CD4-positive, alpha-beta T cell treated with Interleukin-4 for 4 hours (primary cell): ENCODE measurements at regions not wholly inside any gene's neighbourhood (a gene's known extent, or its start where the extent isn't known, plus 50 kb on each side); places are given as distances from the start of the nearest gene placed in this dataset.
A peak's percentile ranks its signal among the peaks of the same experiment; 100 is the strongest.

Experiments used
- DNase-seq: peaks from one replicate; pipeline ENCODE4 v3.0.0-alpha.2; 2020

DNA sequence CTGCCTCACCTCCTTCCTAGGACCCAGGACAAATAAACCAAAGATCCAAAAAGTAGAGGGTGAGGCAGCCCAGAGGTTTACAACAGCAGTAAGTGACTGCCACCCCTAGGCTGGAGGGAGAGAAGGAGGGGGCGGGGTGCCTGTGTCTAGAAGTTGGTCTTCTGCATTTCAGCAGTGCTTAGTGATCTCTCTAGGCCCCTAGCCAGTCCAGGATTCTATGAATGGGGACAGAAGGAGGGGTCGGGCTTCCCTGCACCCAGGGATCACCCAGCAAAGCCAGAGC, 62.8 kb upstream of the KDM7A start:
- no peak for DNase-seq

DNA sequence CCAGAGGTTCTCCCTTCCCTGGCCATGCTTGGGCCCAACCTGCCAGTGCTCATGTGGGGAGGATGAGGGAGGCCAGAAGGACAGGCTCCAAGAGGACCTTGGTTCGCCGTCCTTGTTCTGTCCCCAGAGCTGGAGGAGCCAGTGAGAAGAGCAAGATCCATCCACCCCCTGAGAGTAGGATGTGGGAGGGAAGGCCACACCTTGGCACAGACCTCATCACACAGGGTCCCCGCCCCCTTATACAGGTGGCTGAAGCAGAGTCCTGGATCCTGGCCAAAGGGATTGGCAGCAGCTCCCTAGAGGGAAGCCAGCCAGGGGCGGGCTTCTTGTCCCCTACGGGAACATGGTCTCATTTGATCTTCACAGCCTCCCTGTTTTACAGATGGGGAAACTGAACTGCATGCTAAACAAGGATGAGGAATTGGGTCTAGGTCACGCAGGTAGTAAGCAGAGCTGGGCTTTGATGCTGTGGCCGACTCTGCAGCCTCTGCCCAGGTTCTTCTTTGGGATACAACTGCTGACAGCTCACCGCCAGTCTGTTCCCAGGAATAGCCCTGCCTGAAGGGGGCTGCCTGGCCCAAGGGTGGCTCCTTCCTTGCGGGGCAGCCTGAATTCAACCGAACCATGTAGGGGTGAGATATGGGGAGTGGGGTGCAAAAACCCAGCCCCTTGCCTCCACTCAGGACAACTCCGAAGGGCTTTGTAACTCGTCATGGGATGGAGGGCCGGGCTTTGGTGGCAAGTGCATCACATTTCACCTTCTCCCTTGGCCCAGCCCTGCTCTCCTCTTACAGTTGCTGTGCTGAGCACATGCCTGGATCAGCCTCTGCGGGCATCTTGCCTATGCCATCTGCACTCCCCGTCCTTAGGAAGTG, 62.2 kb upstream of the KDM7A start:
- no peak for DNase-seq

DNA sequence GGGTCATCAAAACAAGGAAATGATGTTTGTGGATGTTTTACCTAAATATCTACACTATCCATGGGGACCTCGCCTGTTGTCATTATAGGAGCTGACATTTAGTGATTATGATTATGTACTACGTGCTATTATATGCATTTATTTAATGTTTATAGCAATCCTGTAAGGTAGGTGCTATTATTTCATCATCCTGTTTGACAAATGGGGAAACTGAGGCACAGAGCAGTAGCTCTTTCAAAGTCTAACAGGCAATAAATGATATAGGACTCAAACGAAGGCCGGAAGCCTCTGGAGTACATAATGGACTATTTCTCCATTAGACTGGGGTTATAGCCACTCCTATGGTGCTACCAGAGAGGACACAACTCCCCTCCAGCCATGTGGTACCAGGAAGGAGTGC, 60.6 kb upstream of the KDM7A start:
- no peak for DNase-seq

DNA sequence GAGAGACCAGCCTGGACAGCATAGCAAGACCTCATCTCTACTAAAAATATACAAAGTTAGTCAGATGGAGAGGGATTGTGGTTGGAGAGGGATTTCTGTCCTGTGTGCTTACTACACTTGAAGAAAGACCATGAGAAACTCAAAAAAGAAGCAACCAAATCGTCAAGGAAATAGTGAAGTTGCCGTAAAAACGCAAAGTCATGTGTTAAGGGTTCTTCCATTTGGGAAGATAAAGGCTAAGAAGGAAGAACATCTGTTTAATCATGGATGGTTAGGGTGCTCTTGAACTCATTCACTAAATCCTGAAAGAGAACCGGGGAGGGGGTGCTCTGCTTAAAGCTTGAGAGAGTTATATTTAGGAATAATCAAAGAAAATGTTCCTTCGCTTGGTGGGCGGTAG, 59.8 kb upstream of the KDM7A start:
- DNase-seq: no peak

DNA sequence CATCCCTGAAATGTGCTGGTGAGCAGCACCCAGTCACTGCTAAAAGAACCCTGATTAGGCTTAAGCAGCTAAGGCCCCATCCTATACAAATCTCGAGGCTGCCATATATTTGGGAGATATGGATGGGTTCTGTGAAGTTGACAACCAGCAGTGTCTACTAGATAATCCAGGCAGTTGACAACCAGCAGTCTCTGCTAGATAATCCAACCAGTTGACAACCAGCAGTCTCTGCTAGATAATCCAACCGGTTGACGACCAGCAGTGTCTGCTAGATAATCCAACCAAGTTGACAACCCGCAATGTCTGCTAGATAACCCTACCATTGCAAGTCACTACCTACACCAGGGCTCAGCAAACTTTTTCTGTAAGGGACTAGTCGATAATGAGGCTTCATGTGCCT, 58.3 kb upstream of the KDM7A start:
- no peak for DNase-seq

DNA sequence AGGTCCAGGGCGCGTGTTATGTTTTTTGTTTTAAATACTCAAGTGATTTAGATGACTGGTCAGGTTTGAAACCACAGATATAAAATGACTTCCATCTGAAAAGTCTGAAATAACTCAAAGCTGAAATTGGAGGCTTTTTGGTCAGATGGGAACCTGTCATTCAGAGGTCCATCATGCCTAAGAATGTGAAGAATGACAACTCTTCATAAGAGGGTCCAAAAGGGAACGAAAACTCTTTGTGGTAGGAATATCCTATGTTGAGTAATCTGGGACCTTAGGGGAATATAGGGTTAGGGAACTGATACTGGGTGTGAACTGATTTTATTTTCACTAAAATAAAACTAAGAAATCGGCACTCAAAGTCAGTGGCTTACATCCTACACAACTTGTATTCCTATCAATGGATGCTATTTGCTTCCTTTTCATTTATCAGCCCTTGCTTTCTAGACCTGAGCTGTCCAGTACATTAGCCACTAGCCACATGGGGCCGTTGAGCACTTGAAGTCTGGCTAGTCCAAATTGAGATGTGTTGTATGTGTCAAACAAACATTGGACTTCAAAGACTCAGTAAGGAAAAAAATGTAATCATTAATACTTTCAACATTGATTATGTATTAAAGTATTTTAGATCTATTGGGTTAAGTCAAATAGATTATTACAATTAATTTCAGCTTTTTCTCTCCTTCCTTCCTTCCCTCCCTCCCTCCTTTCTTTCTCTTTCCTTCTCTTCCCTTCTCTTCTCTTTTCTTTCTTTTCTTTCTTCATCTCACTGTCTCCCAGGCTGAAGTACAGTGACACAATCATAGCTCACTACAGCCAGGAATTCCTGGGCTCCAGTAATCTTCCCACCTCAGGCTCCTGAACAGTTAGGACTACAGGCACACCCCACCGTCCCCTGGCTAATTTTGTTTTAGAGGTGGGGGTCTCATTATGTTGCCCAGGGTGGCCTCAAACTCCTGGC, 56.5 kb upstream of the KDM7A start:
- DNase-seq: no peak

DNA sequence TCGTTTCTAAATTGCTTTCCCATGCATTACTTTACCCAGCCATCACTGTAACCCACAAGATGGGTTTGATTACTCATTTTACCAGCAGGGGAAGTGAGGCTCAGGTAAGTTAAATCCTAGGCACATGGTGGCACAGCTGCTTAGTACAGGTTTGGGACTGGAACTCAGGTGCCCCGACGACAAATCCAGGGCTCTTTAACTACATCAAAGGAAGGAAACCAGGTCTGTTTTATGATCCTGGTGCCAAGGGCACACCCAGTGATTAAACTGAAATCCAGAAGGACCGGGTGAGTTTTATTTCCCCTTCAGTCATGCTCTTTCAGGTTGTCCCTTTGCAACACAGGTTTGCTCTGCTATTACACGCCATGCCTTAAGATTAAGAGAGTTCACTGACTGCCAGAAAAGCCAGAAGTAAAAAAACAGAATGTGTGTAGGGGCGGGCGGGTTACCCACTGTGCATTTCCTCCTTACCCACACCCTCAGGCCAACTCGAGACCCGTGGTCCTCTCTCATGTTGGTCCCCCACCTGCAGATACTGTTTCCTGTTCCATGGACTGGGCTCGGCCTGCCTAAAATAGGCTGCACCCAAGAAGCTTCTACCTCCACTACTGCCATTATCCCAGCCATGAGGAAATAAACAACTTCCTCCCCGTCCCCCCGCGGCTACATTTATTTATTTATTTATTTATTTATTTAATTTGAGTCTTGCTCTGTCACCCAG, 55.1 kb upstream of the KDM7A start:
- DNase-seq: peak; percentile 65

DNA sequence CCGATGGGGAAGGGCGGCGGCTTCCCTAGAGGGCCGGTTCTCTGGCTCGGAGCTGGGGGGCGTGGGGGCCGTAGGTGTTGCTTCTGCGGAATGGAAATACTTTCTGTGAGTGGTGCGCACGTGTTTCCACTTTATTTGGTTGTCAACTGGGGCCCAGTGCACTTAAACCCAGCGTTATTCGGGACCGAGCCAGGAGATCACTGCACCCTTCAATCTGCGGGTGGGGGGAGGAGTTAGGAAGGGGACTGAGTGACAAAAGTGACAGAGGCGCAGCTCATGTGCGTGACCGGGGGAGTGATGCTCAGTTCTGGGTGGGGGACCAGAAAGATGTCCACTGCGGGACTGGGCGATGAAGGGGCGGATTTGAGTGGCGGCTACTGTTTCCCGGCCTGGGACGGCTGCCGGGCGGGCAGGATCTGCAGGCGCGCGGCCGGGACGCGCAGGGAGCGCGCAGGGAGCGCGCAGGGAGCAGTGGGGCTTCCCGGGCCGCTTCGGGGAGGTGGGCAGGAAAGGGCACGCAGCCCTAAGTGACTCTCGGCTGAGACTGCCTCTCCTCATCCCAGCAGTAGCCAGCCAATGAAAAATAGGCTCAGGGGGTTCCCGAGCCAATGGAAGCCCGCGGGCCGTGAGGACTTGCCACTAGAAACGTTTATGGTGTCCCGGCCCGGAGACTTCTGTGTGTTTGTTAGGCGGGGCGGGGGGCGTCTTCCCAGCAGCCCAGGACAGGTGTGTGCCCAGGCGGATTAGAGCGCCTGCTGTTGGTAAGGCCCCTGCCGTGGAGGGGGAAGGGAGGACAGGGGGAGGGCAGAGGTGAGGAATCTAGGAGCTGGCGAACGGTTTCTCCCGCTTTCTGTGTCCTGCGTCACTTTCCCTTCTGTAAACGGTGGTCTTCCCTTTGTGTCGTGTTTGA, 54.3 kb upstream of the KDM7A start:
- peak; percentile 61 for DNase-seq

DNA sequence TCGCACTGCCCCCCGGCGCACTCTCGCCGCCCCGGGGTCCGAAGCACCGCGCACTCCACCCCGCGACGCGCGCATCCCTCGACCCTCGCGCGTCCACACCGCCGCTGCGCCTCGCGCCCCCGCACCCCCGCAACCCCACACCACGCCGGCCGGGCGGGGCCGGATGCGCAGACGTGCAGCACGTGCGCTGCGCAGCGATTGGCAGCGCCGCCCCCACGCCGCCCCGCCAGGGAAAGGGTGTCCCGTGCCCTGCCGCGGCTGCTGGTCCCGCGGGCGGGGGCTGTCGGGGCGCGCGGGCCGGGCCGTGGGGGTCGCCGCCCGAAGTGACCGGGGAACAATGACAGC, 53.7 kb upstream of the KDM7A start:
- peak; percentile 72 for DNase-seq

DNA sequence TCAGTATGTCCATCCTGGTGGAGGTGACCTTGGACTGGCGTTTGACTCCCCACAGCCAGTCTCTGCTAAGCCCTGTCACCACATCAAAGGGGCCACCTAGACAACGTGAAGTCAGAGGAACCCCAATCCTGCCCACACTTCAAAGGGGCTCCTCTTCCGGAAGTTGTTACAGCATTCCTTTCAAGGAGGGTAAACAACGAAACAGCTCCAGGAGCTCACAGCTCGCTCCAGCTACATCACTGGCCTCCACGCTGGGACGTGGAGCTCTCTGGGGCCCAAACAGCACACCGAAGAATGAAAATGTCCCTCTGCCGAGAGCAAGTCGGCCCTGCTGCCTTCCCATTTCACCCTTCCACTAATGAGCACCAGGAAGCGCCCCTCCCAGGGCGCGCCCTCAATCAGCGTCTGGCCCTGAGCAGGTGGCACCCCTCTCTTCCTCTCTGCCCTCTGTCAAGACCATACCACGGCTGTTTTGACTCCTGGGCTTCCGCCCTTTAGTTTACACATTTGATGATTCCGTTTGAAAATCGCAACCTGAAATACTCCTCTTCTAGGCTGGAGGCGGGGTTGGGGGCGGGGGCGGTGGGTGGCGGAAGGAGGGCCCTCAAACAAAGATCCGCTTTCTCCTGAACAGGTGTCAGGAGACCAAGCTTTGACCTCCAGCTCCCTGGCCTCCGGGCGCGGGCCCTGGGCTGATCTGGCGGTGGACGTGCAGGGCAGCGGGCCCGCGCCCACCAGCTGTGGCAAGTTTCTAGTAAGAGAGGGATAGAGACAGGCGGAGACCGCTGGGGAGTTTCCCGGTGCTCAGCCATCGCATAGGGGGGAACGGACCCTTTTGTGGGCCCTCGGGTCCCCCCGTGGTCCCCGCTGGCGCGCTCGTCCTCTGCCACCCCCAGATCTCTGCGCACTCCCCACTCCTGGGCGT, 53.1 kb upstream of the KDM7A start:
- DNase-seq: peak; percentile 92

DNA sequence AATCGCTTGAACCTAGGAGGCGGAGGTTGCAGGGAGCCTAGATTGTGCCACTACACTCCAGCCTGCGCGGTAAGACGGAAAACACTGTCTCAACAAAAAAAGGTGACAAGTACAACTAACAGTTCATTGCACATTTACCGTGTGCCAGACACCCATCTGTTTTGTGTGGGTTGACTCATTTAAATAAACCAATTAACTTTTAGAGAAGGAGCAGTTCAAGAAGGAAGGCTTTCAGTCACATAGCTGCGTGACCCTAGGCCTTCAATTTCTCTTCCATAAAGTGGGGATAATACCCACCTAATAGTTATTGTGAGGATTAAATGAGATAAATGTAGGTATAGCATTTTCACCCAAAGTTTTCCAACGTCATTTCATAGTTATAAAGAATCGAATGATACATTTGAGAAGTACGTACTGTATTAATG, 52.3 kb upstream of the KDM7A start:
- peak; percentile 69 for DNase-seq
